GM23248 (cell line): ENCODE measurements at regions not wholly inside any gene's neighbourhood (a gene's known extent, or its start where the extent isn't known, plus 50 kb on each side); places are given as distances from the start of the nearest gene placed in this dataset.

Experiments
- DNase-seq: peaks from one replicate; pipeline ENCODE4 v3.0.0-alpha.2; 2015
- H2AFZ ChIP-seq: fragments of 200-600 bp; sonication (generic); 2 replicates; pipeline ENCODE4 v1.6.1; 2016; ENCODE audit warnings: antibody characterized with exemption
- H3F3A ChIP-seq: fragments of 200-600 bp; sonication (generic); 2 replicates; pipeline ENCODE4 v1.6.1; 2016; ENCODE audit warnings: mild to moderate bottlenecking, antibody characterized with exemption, mixed run types; ENCODE audit not compliant: insufficient read depth
- H3K27ac ChIP-seq: fragments of 200-600 bp; sonication (generic); 2 replicates; pipeline ENCODE4 v1.5.1; 2016; ENCODE audit warnings: mild to moderate bottlenecking
- H3K27me3 ChIP-seq: fragments of 200-600 bp; sonication (generic); replicated peaks from 2 replicates; pipeline ENCODE4 v1.6.1; 2016; ENCODE audit warnings: mild to moderate bottlenecking; ENCODE audit not compliant: insufficient read depth
- H3K36me3 ChIP-seq: fragments of 200-600 bp; sonication (generic); 2 replicates; pipeline ENCODE4 v1.6.1; 2016; ENCODE audit warnings: low read depth, mild to moderate bottlenecking
- H3K4me1 ChIP-seq: fragments of 200-600 bp; sonication (generic); 2 replicates; pipeline ENCODE4 v1.6.1; 2016; ENCODE audit warnings: mild to moderate bottlenecking; ENCODE audit not compliant: insufficient read depth
- H3K4me2 ChIP-seq: fragments of 200-600 bp; sonication (generic); one replicate; pipeline ENCODE4 v1.6.1; 2016; ENCODE audit warnings: mild to moderate bottlenecking; ENCODE audit not compliant: unreplicated experiment
- H3K4me3 ChIP-seq: fragments of 200-600 bp; sonication (generic); 2 replicates; pipeline ENCODE4 v1.5.1; 2016; ENCODE audit warnings: mild to moderate bottlenecking
- H3K79me2 ChIP-seq: fragments of 200-600 bp; sonication (generic); 2 replicates; pipeline ENCODE4 v1.6.1; 2016; ENCODE audit warnings: mild to moderate bottlenecking; ENCODE audit not compliant: insufficient read depth
- H3K9ac ChIP-seq: fragments of 200-600 bp; sonication (generic); 2 replicates; pipeline ENCODE4 v1.6.1; 2016; ENCODE audit warnings: mild to moderate bottlenecking
- H3K9me2 ChIP-seq: fragments of 200-600 bp; sonication (generic); 2 replicates; pipeline ENCODE4 v1.6.1; 2016; ENCODE audit warnings: mixed run types, mild to moderate bottlenecking, moderate library complexity; ENCODE audit not compliant: insufficient read depth
- H3K9me3 ChIP-seq: fragments of 200-600 bp; sonication (generic); one replicate; pipeline ENCODE4 v1.6.1; 2017; ENCODE audit warnings: low read depth
- H4K20me1 ChIP-seq: fragments of 200-600 bp; sonication (generic); 2 replicates; pipeline ENCODE4 v1.6.0; 2016; ENCODE audit not compliant: insufficient read depth
- EZH2 ChIP-seq: fragments of 200-600 bp; sonication (generic); IDR thresholded peaks from 2 replicates; pipeline ENCODE4 v1.6.1; 2018; ENCODE audit warnings: antibody characterized with exemption, mild to moderate bottlenecking; ENCODE audit not compliant: insufficient read depth, poor library complexity, severe bottlenecking
- EZH2phosphoT487 ChIP-seq: fragments of 200-600 bp; sonication (generic); IDR thresholded peaks from 2 replicates; pipeline ENCODE4 v1.6.1; 2018; ENCODE audit warnings: antibody characterized with exemption, moderate library complexity, mild to moderate bottlenecking, low read depth; ENCODE audit not compliant: insufficient read depth
- WGBS, 2 experiments: methylation state at CpG; one replicate each; pipeline ENCODE4 v1.1.6; 2015 to 2017; ENCODE audit warnings: low lambda C conversion rate in 2 of 2, low coverage in 1 of 2; ENCODE audit errors: missing lambda C conversion rate in 2 of 2; 5-methylcytosine and 5-hydroxymethylcytosine counted together
- in situ Hi-C: fragments of 300-500 bp; cut with MboI; formaldehyde crosslinking; loops from 2 replicates; pipeline ENCODE4 v1.15.0; 2020

- Histone ChIP-seq H2AFZ (no peak overlapping the region; the same call in 1 of the 2 replicates), H3K4me2 (peak overlapping the region; percentile 52), H3K9ac (peak overlapping the region; percentile 16; the same call in 1 of the 2 replicates), H3K79me2 (no peaks in the 10 kb centered on the region), H3K9me2 (no peaks in the 10 kb centered on the region), H3K9me3 (no peaks in the 10 kb centered on the region), H3K27ac (peak overlapping the region; percentile 75), H3K4me1 (peaks cover 25% of the 10 kb centered on the region), H3K36me3 (no peaks in the 10 kb centered on the region), H3K4me3 (peak overlapping the region; percentile 35), H4K20me1 (no peaks in the 10 kb centered on the region), H3F3A (peaks cover 32% of the 10 kb centered on the region), H3K27me3 (no peaks in the 10 kb centered on the region)
- in situ Hi-C loops: no loop called here
- peak; percentile 96 for DNase-seq
- TF ChIP-seq EZH2: no peak
- no peak for TF ChIP-seq EZH2phosphoT487
- WGBS, 2 experiments: 21 to 22% methylated on average over 3 of the region's 3 CpGs
These were observed 83.9 kb upstream of the SNX19 start for GRCh38 chr11:130999992-131000770.

- Histone ChIP-seq H2AFZ (no peak overlapping the region), H3F3A (peaks cover 32% of the 10 kb centered on the region), H3K9me2 (no peaks in the 10 kb centered on the region), H3K27ac (no peak overlapping the region), H3K4me2 (no peak overlapping the region), H3K27me3 (no peaks in the 10 kb centered on the region), H3K4me3 (no peak overlapping the region), H3K79me2 (no peaks in the 10 kb centered on the region), H3K36me3 (no peaks in the 10 kb centered on the region), H3K9me3 (no peaks in the 10 kb centered on the region), H4K20me1 (no peaks in the 10 kb centered on the region), H3K9ac (no peak overlapping the region), H3K4me1 (peaks cover 25% of the 10 kb centered on the region)
- TF ChIP-seq EZH2 (no peak), EZH2phosphoT487 (no peak)
- in situ Hi-C loops: no loop called here
- no peak for DNase-seq
- WGBS, 2 experiments: 70 to 72% methylated on average over 6 of the region's 6 CpGs
These were observed 85.9 kb upstream of the SNX19 start for GRCh38 chr11:131002145-131002544.

GRCh38 chr11:131005829-131006228 is 89.5 kb upstream of the SNX19 start:
- Histone ChIP-seq H3K36me3 (no peaks in the 10 kb centered on the region), H2AFZ (no peak overlapping the region), H3K27me3 (no peaks in the 10 kb centered on the region), H4K20me1 (no peaks in the 10 kb centered on the region), H3K4me3 (no peak overlapping the region), H3K27ac (no peak overlapping the region), H3F3A (0 out of 2 replicates have a peak, but pooled peaks cover 4% of the 10 kb centered on the region), H3K9ac (no peak overlapping the region), H3K79me2 (no peaks in the 10 kb centered on the region), H3K4me1 (peaks cover 1% of the 10 kb centered on the region), H3K9me2 (no peaks in the 10 kb centered on the region), H3K4me2 (no peak overlapping the region), H3K9me3 (no peaks in the 10 kb centered on the region)
- in situ Hi-C loops: no loop called here
- no peak for DNase-seq
- WGBS, 2 experiments: 97 to 98% methylated on average over 3 of the region's 3 CpGs
- TF ChIP-seq EZH2phosphoT487 (no peak), EZH2 (no peak)

- TF ChIP-seq EZH2 (no peak), EZH2phosphoT487 (no peak)
- WGBS, 2 experiments: 18 to 23% methylated on average over 1 of the region's 1 CpG
- Histone ChIP-seq H3K79me2 (no peaks in the 10 kb centered on the region), H3F3A (no peaks in the 10 kb centered on the region), H3K4me3 (no peak overlapping the region), H3K9ac (no peak overlapping the region), H3K9me3 (no peaks in the 10 kb centered on the region), H3K27ac (no peak overlapping the region), H4K20me1 (no peaks in the 10 kb centered on the region), H2AFZ (peak overlapping the region; percentile 45; the same call in 1 of the 2 replicates), H3K36me3 (no peaks in the 10 kb centered on the region), H3K4me2 (no peak overlapping the region), H3K9me2 (no peaks in the 10 kb centered on the region), H3K4me1 (0 out of 2 replicates have a peak, but pooled peaks cover 3% of the 10 kb centered on the region), H3K27me3 (no peaks in the 10 kb centered on the region)
- in situ Hi-C loops: no loop called here
- peak; percentile 80 for DNase-seq
These were observed 108.7 kb upstream of the SNX19 start for GRCh38 chr11:131025020-131025419.
